ENCODE measurements at regions not wholly inside any gene's neighbourhood (a gene's known extent, or its start where the extent isn't known, plus 50 kb on each side); places are given as distances from the start of the nearest gene placed in this dataset.

DNA sequence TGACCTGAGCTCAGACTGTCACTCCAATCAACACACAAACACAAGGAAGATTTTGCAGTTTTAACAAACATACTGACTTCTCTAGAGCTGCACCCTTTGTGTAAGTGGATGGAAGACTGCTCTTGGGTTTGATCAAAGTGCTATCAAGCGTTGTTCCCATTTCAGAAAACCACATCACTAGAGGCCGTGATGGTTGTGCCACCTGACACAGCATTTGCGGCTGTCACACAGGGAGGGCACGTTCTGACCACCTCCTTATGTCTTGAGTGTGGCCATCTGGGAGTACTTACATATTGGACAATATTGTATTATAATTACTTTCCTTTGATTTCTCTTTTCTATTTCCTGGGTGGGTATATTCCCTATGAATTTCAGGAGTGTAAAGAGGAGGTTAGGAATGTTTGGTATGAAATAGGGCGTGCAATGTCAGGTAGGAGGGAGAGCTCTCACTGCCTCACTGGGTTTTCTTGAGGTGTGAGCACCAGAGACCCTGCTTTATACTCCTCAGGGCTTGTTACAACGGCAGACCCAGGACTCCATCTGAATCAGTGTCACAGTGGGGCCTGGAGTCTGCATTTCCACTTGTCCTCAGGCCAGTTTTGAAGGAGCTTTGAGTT lies 74.3 kb downstream of the SYNE3 start:
- TF ChIP-seq POU2F2 (IDR thresholded peaks at IDR 0.05; ENCODE audit: low read depth, low read length) = no peak
- no peak for TF ChIP-seq POLR2A (IDR thresholded peaks at IDR 0.05; ENCODE audit: low read depth, low read length)
- no peak for TF ChIP-seq TAF1 (IDR thresholded peaks at IDR 0.05; ENCODE audit: low read depth, low read length)
- TF ChIP-seq POLR2AphosphoS5 (IDR thresholded peaks at IDR 0.05; ENCODE audit: low read depth, low read length) = no peak
- no peak for TF ChIP-seq PAX5 (IDR thresholded peaks at IDR 0.05; ENCODE audit: insufficient read depth, low read length, severe bottlenecking)
- TF ChIP-seq SPI1 (IDR thresholded peaks at IDR 0.05; ENCODE audit: low read depth, low read length) = no peak
